Activated naive CD4-positive, alpha-beta T cell treated with anti-CD3 and anti-CD28 coated beads, Interleukin-2, amount 10 ng/mL, durations not matched to agents 7 days and 5 days (primary cell): ENCODE measurements at regions not wholly inside any gene's neighbourhood (a gene's known extent, or its start where the extent isn't known, plus 50 kb on each side); places are given as distances from the start of the nearest gene placed in this dataset.
"Not testable (repeated sequence)": the region's sequence is repeated elsewhere in the genome, so short reads cannot be mapped to it uniquely, and the experiment has no call there.

ENCODE experiments used
- CTCF ChIA-PET: fragments of 350-600 bp; sonication (Branson Sonifier 250); formaldehyde crosslinking; loops from one replicate; lab custom pipeline; 2021; ENCODE audit warnings: antibody characterized with exemption; lab: Charles Lee
- DNase-seq: peaks from one replicate; pipeline ENCODE4 v3.0.0-alpha.2; 2020
- H3K27ac Mint-ChIP-seq: one replicate; pipeline ENCODE4 v1.8.0; 2021; ENCODE audit warnings: mild to moderate bottlenecking, moderate library complexity, mixed read lengths
- H3K27me3 Mint-ChIP-seq: one replicate; pipeline ENCODE4 v1.8.0; 2021; ENCODE audit warnings: mild to moderate bottlenecking, mixed read lengths
- H3K36me3 Mint-ChIP-seq: one replicate; pipeline ENCODE4 v1.8.0; 2021; ENCODE audit warnings: mixed read lengths
- H3K4me1 Mint-ChIP-seq: one replicate; pipeline ENCODE4 v1.8.0; 2021; ENCODE audit warnings: mixed read lengths
- H3K4me3 Mint-ChIP-seq: one replicate; pipeline ENCODE4 v1.8.0; 2021; ENCODE audit warnings: mild to moderate bottlenecking, moderate library complexity, mixed read lengths
- H3K9me3 Mint-ChIP-seq: one replicate; pipeline ENCODE4 v1.8.0; 2021; ENCODE audit warnings: mixed read lengths

DNA sequence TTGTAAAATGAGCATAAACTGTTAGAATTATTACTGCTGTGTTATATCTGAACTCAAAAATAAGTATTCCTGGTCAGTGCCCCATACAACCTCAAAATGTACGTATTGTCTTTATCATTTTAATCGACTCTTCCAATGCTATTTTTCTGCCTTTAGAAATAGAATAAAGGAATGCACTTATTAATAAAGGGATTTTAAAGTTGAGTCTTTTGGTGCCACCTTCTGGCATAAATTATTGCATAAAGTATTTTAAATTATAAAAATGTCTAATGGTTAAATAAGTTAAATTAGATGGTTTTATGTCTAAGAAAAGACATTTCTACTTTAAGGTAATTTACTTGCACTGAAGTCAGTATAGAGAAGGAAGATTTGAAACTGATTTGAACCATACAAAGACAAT lies 424.0 kb upstream of the NDST4 start:
- DNase-seq, result no peak
- Mint-ChIP-seq H3K4me1 (no peaks in the 10 kb centered on the region), H3K36me3 (no peaks in the 10 kb centered on the region), H3K27me3 (no peaks in the 10 kb centered on the region), H3K9me3 (no peaks in the 10 kb centered on the region), H3K4me3 (no peak overlapping the region), H3K27ac (no peak overlapping the region)
- CTCF ChIA-PET, result no interaction called here

DNA sequence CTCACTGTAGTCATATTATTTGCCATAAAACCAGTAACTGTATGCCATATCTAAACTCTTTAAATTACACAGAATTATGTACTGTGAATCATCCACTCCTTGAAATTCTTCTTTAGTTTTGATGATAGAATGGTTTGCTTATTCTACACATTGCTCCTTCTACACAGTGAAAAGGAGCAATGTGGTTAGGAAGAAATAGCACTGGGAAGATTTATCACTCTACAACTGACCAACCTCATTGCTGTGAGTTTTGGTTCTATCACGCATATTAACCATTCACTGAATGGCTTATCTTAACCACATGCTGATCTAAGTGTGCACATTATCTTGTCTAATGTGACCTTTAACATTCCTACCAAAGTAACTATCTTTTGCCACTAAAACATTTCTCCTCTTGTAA lies 415.7 kb upstream of the NDST4 start:
- DNase-seq, result no peak
- CTCF ChIA-PET, result no interaction called here
- no peak overlapping the region for H3K27ac Mint-ChIP-seq

DNA sequence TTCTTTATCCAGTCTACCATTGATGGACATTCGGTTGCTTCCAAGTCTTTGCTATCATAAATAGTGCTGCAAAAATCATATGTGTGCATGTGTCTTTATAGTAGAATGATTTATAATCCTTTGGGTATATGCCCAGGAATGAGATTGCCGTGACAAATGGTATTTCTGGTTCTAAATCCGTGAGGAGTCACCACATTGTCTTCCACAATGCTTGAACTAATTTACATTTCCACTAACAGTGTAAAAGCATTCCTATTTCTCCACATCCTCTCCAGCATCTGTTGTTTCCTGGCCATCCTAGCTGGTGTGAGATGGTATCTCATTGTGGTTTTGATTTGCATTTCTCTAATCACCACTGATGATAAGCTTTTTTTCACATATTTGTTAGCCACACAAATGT lies 406.1 kb upstream of the NDST4 start:
- H3K4me1 Mint-ChIP-seq, H3K4me3 Mint-ChIP-seq, H3K27me3 Mint-ChIP-seq, H3K36me3 Mint-ChIP-seq, CTCF ChIA-PET, H3K27ac Mint-ChIP-seq, DNase-seq: not testable (repeated sequence)
- H3K9me3 Mint-ChIP-seq, result peaks cover 11% of the 10 kb centered on the region

More for the DNA sequence above, 415.7 kb upstream of the NDST4 start:
- no peaks in the 10 kb centered on the region for H3K27me3 Mint-ChIP-seq
- no peaks in the 10 kb centered on the region for H3K4me1 Mint-ChIP-seq
- H3K4me3 Mint-ChIP-seq, result no peak overlapping the region
- no peaks in the 10 kb centered on the region for H3K36me3 Mint-ChIP-seq
- H3K9me3 Mint-ChIP-seq, result no peaks in the 10 kb centered on the region

DNA sequence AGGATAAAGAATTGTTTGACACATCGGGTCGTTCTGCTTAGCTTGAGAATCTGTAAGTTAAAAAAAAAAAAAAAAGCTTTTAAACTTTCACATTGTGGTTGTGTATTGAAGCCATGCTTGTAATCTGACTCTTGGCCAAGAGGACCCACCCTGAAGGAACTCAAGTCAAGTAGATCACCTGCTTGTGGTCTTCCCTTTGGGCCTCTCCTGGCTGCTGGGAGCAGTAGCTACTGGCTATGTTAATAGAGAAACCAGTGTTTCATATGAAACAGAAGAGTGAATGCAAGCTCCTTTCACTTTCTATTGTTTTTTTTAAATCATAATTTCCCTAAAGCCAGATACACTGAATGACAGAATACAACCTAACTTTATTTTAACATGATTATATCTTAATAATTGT lies 402.4 kb upstream of the NDST4 start:
- no peak for DNase-seq
- no peaks in the 10 kb centered on the region for H3K36me3 Mint-ChIP-seq
- H3K27ac Mint-ChIP-seq, result no peak overlapping the region
- no peaks in the 10 kb centered on the region for H3K4me1 Mint-ChIP-seq
- peaks cover 2% of the 10 kb centered on the region for H3K9me3 Mint-ChIP-seq
- no peaks in the 10 kb centered on the region for H3K27me3 Mint-ChIP-seq
- H3K4me3 Mint-ChIP-seq, result no peak overlapping the region
- CTCF ChIA-PET, result no interaction called here

DNA sequence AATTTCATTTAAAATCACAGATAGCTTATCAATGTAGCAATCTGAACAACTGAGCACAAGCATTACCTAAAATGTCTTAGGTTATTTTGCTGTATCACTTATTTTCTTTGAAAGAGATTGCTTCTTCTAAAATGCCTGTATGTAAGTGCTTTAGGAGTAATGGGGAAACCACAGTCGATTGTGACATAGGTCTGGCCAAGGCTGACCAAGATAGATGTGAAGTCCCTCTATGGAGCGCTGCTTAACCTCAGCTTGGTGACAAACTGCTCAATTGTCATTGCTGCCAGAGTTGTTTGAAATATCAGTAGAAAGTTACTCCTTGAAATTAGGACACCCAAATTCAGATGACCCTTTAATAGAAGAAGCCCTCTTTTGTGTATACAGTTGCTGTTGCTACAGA lies 401.9 kb upstream of the NDST4 start:
- H3K4me3 Mint-ChIP-seq, result no peak overlapping the region
- no peaks in the 10 kb centered on the region for H3K27me3 Mint-ChIP-seq
- CTCF ChIA-PET, result no interaction called here
- no peaks in the 10 kb centered on the region for H3K36me3 Mint-ChIP-seq
- H3K9me3 Mint-ChIP-seq, result no peaks in the 10 kb centered on the region
- no peak for DNase-seq
- H3K4me1 Mint-ChIP-seq, result no peaks in the 10 kb centered on the region
- H3K27ac Mint-ChIP-seq, result no peak overlapping the region

DNA sequence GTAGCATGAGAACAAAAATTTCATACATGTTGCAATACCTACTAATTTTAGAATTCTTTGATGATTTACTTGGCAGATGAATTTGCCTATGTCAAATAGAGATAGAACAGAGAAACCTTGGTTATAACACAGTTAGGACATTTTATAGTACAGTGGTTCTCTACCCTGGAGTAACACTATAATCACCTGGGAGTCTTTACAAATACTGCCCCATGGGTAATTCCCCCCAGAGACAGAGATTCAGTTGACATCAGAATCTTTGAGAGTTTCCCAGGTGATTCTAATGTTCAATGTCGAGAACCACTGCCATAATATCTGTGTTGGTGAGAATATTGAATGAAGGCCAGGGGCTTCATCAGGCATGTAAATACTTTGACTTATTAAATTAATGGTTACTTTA lies 401.3 kb upstream of the NDST4 start:
- Mint-ChIP-seq H3K27me3 (no peaks in the 10 kb centered on the region), H3K4me3 (no peak overlapping the region), H3K36me3 (no peaks in the 10 kb centered on the region), H3K4me1 (no peaks in the 10 kb centered on the region), H3K9me3 (no peaks in the 10 kb centered on the region), H3K27ac (no peak overlapping the region)
- CTCF ChIA-PET, result no interaction called here
- no peak for DNase-seq

DNA sequence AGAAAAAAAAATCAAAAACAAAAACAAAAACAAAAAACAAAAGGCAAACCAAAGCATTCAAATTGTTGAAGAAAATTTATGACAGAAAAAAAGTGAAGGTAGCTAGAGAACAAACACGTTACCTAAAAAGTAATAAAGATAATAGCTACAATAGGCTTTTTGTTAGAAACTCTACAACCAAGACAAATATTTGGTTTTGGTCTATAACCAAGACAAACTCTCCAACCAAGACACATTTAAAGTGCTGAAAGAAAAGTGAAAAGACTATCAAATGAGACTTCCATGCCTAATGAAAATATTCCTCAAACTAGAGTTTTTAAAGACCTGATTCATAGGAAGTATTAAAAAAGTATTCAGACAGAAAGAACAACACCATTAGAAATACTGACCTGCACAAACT lies 391.9 kb upstream of the NDST4 start:
- H3K9me3 Mint-ChIP-seq, result peaks cover 3% of the 10 kb centered on the region
- H3K36me3 Mint-ChIP-seq, result no peaks in the 10 kb centered on the region
- H3K27me3 Mint-ChIP-seq, result no peaks in the 10 kb centered on the region
- DNase-seq, result no peak
- H3K27ac Mint-ChIP-seq, result no peak overlapping the region
- CTCF ChIA-PET, result no interaction called here
- no peak overlapping the region for H3K4me3 Mint-ChIP-seq
- no peaks in the 10 kb centered on the region for H3K4me1 Mint-ChIP-seq

DNA sequence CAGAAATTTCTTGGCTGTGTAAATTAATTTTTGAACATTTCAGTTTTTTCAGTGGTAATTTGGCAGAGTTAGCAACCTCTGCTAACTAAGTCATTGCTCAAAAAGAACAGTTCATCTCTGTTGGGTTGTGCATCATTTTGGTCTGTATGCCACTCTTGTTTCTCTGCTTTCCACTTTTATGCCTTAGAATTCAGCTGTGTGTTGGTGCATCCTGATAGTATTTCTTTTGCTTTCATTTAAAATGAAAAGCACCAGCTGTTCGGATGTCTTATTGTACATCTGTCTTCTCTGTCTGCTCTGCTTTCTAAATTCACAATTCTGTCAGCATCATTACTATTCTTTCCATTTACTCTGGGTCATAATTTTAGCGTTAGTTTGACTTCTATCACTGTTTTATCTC lies 388.2 kb upstream of the NDST4 start:
- H3K27ac Mint-ChIP-seq, result no peak overlapping the region
- no peak overlapping the region for H3K4me3 Mint-ChIP-seq
- H3K36me3 Mint-ChIP-seq, result no peaks in the 10 kb centered on the region
- H3K27me3 Mint-ChIP-seq, result no peaks in the 10 kb centered on the region
- peaks cover 3% of the 10 kb centered on the region for H3K9me3 Mint-ChIP-seq
- no peak for DNase-seq
- CTCF ChIA-PET, result no interaction called here
- H3K4me1 Mint-ChIP-seq, result no peaks in the 10 kb centered on the region

DNA sequence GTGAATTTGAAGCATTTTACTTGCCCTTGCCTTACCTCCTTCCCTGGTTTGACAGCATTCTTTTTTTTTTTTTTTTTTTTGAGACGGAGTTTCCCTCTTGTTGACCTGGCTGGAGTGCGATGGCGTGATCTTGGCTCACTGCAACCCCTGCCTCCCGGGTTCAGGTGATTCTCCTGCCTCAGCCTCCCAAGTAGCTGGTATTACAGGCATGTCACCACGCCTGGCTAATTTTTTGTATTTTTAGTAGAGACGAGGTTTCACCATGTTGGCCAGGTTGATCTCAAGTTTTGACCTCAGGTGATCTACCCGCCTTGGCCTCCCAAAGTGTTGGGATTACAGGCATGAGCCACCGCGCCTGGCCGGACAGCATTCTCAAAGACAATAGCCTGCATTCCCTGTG lies 380.4 kb upstream of the NDST4 start:
- H3K4me3 Mint-ChIP-seq, H3K9me3 Mint-ChIP-seq, H3K27me3 Mint-ChIP-seq, H3K36me3 Mint-ChIP-seq, DNase-seq, H3K27ac Mint-ChIP-seq, H3K4me1 Mint-ChIP-seq, CTCF ChIA-PET: not testable (repeated sequence)

DNA sequence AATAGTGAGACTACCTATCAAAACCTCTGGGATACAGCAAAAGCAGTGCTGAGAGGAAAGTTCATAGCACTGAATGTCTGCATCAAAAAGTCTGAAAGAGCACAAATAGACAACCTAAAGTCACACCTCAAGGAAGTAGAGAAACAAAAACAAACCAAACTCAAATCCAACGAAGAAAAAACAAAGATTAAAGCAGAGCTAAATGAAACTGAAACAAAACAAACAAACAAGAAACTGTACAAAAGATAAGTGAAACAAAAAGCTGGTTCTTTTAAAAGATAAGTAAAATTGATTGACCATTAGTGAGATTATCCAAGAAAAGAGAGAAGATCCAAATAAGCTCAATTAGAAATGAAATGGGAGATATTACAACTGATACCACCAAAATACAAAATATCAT lies 378.3 kb upstream of the NDST4 start:
- no peak overlapping the region for H3K27ac Mint-ChIP-seq
- peaks cover 2% of the 10 kb centered on the region for H3K9me3 Mint-ChIP-seq
- no peak for DNase-seq
- no peaks in the 10 kb centered on the region for H3K27me3 Mint-ChIP-seq
- CTCF ChIA-PET, result no interaction called here
- H3K4me3 Mint-ChIP-seq, result no peak overlapping the region
- no peaks in the 10 kb centered on the region for H3K36me3 Mint-ChIP-seq
- H3K4me1 Mint-ChIP-seq, result no peaks in the 10 kb centered on the region

DNA sequence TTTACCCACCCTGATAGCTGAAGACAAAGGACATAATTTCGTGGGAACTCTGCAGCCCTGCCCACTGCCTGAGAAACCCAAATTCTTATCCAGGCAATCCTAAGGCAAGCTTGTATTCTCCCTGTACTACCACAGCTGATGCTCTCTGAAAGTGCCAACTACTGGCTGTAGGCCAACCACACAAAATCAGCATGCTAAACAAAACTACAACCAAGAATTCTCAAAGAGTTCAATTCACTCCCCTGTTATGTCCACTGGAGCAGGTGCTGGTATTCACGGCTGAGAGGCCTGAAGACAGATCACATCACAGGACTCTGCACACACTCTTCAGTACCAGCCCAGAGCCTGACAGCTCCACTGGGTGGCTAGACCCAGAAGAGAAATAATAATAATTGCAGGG lies 375.9 kb upstream of the NDST4 start:
- H3K27ac Mint-ChIP-seq, result no peak overlapping the region
- peaks cover 2% of the 10 kb centered on the region for H3K9me3 Mint-ChIP-seq
- H3K4me3 Mint-ChIP-seq, result no peak overlapping the region
- H3K36me3 Mint-ChIP-seq, result no peaks in the 10 kb centered on the region
- DNase-seq, result no peak
- H3K4me1 Mint-ChIP-seq, result no peaks in the 10 kb centered on the region
- no peaks in the 10 kb centered on the region for H3K27me3 Mint-ChIP-seq
- CTCF ChIA-PET, result no interaction called here

DNA sequence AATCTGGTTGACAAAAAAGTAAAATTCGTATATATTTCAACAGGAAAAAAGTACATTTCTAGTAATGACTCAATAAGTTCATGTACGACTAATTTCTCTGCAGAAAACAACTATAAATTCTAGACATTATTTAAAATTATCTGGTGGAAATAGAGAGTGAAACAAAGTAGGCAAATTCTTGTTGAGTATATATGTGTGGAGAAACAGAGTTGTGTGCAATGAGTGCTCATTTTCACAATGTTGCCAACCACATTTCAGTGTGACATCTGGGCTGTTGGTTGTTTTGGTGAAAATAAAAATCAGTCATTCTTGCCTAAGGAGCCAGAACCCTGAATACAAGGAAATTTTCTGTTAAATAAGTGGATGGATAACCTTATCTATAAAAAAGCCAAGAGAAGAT lies 372.0 kb upstream of the NDST4 start:
- no peaks in the 10 kb centered on the region for H3K4me1 Mint-ChIP-seq
- CTCF ChIA-PET, result no interaction called here

DNA sequence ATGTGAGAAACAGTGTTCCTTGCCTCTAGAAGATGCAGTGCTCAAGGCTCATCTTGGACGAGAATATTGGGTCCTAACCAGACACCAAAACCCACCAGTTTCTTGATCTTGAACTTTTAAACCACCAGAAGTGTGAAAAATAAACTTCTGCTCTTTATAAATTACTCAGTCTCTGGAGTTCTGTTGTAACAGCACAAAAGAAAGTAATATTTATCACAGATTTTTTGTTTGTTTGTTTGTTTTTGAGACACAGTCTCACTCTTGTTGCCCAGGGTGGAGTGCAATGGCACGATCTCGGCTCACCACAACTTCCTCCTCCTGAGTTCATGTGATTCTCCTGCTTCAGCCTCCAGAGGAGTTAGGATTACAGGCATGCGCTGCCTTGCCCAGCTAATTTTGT lies 371.1 kb upstream of the NDST4 start:
- no peak for DNase-seq
- H3K36me3 Mint-ChIP-seq, result no peaks in the 10 kb centered on the region
- CTCF ChIA-PET, result no interaction called here

More for the DNA sequence above, 372.0 kb upstream of the NDST4 start:
- no peak for DNase-seq
- Mint-ChIP-seq H3K4me3 (no peak overlapping the region), H3K36me3 (no peaks in the 10 kb centered on the region), H3K27ac (no peak overlapping the region), H3K27me3 (no peaks in the 10 kb centered on the region), H3K9me3 (no peaks in the 10 kb centered on the region)

DNA sequence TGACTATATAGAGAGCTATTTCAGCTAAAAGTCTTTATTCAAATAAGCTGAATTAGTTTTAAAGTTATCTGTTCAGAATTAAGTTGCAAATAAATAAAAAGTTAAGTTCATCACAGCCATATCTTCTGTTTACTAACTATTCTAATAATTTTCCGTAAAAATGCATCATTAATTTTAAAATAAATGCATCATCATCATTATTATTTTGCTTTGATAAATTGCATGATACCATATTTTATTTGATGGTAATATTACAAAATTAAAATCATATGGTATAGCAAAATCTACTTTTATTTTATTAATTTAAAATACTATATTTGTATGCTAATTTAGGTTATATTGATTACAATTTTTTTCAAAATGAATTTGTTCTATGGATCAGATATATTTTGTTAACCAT lies 357.3 kb upstream of the NDST4 start:
- CTCF ChIA-PET, result no interaction called here
- no peaks in the 10 kb centered on the region for H3K4me1 Mint-ChIP-seq
- no peaks in the 10 kb centered on the region for H3K9me3 Mint-ChIP-seq
- no peak overlapping the region for H3K4me3 Mint-ChIP-seq
- DNase-seq, result no peak
- H3K36me3 Mint-ChIP-seq, result no peaks in the 10 kb centered on the region
- no peaks in the 10 kb centered on the region for H3K27me3 Mint-ChIP-seq
- no peak overlapping the region for H3K27ac Mint-ChIP-seq

More for the DNA sequence above, 371.1 kb upstream of the NDST4 start:
- Mint-ChIP-seq H3K27me3 (no peaks in the 10 kb centered on the region), H3K27ac (no peak overlapping the region), H3K4me1 (no peaks in the 10 kb centered on the region), H3K9me3 (no peaks in the 10 kb centered on the region), H3K4me3 (no peak overlapping the region)

DNA sequence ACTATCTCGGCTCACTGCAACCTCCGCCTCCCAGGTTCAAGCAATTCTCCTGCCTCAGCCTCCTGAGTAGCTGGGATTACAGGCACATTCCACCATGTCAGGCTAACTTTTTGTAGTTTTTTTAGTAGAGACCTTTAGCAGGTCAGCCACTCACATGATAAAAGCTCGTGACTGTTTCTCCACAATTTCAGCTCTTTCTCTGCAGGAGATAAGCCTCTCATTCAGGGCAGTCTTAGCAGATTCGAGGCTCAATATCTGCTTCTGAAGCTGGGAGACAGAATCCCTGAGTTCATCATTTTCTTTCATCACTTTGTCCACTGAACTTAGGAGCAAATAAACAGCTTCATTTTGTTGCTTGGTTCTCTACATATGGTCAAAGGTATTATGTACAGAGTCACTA lies 345.9 kb upstream of the NDST4 start:
- H3K27ac Mint-ChIP-seq, H3K9me3 Mint-ChIP-seq, H3K27me3 Mint-ChIP-seq, DNase-seq, H3K36me3 Mint-ChIP-seq, H3K4me3 Mint-ChIP-seq, H3K4me1 Mint-ChIP-seq, CTCF ChIA-PET: not testable (repeated sequence)

DNA sequence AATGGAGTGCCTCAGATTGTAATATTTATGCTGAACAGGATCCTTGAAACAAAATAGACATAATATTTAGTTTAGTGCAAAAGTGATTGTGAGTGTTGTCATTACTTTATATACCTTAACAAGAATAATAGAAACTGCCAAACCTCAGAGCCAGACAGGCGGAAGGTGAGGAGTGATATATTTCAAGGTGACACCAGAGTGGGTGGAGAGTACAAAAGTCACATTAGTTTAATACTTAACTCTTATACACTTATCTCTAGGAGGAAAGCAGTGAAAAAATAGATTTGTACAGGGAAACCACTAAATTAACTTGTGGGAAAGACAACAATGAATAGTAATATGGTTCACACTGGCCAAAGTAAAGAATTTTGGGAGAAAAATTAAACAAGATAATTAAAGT lies 342.8 kb upstream of the NDST4 start:
- Mint-ChIP-seq H3K4me3 (no peak overlapping the region), H3K27ac (no peak overlapping the region), H3K4me1 (no peaks in the 10 kb centered on the region), H3K36me3 (no peaks in the 10 kb centered on the region), H3K27me3 (no peaks in the 10 kb centered on the region), H3K9me3 (peaks cover 3% of the 10 kb centered on the region)
- DNase-seq, result no peak
- CTCF ChIA-PET, result no interaction called here
